Activated naive CD4-positive, alpha-beta T cell treated with anti-CD3 and anti-CD28 coated beads, Interleukin-2, amount 50 U/mL, for 24 hours (primary cell): ENCODE measurements at regions not wholly inside any gene's neighbourhood (a gene's known extent, or its start where the extent isn't known, plus 50 kb on each side); places are given as distances from the start of the nearest gene placed in this dataset.

Experiments used
- H3K27ac Mint-ChIP-seq: one replicate; pipeline ENCODE4 v1.8.0; 2021; ENCODE audit warnings: mild to moderate bottlenecking, mixed read lengths
- H3K27me3 Mint-ChIP-seq: one replicate; pipeline ENCODE4 v1.8.0; 2021; ENCODE audit warnings: mixed read lengths
- H3K36me3 Mint-ChIP-seq: one replicate; pipeline ENCODE4 v1.8.0; 2021; ENCODE audit warnings: mixed read lengths
- H3K4me1 Mint-ChIP-seq: one replicate; pipeline ENCODE4 v1.8.0; 2021; ENCODE audit warnings: mixed read lengths
- H3K4me3 Mint-ChIP-seq: one replicate; pipeline ENCODE4 v1.8.0; 2021; ENCODE audit warnings: mild to moderate bottlenecking, mixed read lengths
- H3K9me3 Mint-ChIP-seq: one replicate; pipeline ENCODE4 v1.8.0; 2021; ENCODE audit warnings: mixed read lengths

DNA sequence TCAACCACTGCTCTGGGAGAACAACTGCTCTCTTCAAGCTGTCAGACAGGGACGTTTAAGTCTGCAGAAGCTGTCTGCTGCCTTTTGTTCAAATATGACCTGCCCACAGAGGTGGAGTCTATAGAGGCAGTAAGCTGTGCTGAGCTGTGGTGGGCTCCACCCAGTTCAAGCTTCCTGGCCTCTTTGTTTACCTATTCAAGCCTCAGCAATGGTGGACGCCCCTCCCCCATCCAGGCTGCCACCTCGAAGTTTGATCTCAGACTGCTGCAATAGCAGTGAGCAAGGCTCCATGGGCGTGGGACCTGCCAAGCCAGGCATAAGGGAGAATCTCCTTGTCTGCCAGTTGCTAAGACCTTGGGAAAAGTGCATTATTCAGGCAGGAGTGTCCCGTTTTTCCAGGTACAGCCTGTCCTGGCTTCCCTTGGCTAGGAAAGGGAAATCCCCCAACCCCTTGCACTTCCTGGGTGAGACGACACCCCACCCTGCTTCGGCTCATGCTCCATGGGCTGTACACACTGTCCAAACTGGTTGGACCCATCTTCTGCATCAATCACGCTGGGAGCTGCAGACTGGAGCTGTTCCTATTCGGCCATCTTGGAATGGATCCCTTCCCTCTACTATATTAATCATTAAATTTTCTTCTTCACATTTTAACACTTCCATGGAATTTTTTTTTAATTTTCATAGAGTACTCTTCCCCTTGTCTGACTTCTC, 167.0 kb upstream of the UBE2E2 start:
- H3K27ac Mint-ChIP-seq: no peak overlapping the region
- peaks cover 21% of the 10 kb centered on the region for H3K4me1 Mint-ChIP-seq
- H3K9me3 Mint-ChIP-seq: peaks cover 6% of the 10 kb centered on the region
- no peaks in the 10 kb centered on the region for H3K36me3 Mint-ChIP-seq
- H3K27me3 Mint-ChIP-seq: no peaks in the 10 kb centered on the region
- no peak overlapping the region for H3K4me3 Mint-ChIP-seq

DNA sequence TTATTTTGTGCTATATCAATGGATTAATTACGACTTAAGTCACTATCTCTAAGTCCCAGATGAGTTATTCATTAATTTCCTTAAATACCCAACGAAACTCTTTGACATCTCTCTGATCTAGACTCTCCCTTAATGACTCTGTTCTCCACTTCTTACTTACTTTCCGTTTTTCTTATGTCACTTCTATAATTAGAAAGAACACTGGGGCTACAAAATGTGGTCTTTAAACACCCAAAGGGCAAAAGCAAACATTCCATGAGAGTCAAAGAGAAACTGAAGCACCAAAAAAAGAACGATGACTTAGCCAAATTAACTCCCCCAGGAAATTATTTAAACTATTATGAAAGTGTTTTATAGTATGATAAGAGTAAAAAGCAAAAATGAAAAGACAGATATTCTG, 166.4 kb upstream of the UBE2E2 start:
- H3K9me3 Mint-ChIP-seq: peaks cover 6% of the 10 kb centered on the region
- H3K27ac Mint-ChIP-seq: no peak overlapping the region
- H3K4me3 Mint-ChIP-seq: no peak overlapping the region
- no peaks in the 10 kb centered on the region for H3K36me3 Mint-ChIP-seq
- H3K4me1 Mint-ChIP-seq: peaks cover 21% of the 10 kb centered on the region
- H3K27me3 Mint-ChIP-seq: no peaks in the 10 kb centered on the region

DNA sequence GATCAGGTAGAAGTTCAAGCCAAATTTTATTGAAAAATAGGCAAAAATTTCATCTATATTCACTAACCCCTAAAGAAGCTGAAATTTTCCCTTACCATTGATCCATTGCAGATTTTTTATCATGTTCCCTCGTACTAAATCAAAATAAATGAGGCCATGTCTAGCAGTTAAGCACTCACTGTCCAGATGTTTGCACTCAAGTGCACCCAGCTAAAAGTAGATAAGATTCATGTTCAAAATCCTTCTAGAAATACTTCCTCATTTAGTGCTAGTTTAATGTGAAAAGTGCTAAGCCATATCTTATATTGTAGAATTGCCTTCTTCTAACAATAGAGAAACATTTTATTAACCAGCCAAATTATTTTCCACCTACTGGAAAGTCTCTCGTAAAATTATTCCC, 164.7 kb upstream of the UBE2E2 start:
- no peaks in the 10 kb centered on the region for H3K27me3 Mint-ChIP-seq
- H3K4me3 Mint-ChIP-seq: no peak overlapping the region
- H3K27ac Mint-ChIP-seq: no peak overlapping the region
- H3K36me3 Mint-ChIP-seq: no peaks in the 10 kb centered on the region
- peaks cover 6% of the 10 kb centered on the region for H3K9me3 Mint-ChIP-seq
- peaks cover 21% of the 10 kb centered on the region for H3K4me1 Mint-ChIP-seq

DNA sequence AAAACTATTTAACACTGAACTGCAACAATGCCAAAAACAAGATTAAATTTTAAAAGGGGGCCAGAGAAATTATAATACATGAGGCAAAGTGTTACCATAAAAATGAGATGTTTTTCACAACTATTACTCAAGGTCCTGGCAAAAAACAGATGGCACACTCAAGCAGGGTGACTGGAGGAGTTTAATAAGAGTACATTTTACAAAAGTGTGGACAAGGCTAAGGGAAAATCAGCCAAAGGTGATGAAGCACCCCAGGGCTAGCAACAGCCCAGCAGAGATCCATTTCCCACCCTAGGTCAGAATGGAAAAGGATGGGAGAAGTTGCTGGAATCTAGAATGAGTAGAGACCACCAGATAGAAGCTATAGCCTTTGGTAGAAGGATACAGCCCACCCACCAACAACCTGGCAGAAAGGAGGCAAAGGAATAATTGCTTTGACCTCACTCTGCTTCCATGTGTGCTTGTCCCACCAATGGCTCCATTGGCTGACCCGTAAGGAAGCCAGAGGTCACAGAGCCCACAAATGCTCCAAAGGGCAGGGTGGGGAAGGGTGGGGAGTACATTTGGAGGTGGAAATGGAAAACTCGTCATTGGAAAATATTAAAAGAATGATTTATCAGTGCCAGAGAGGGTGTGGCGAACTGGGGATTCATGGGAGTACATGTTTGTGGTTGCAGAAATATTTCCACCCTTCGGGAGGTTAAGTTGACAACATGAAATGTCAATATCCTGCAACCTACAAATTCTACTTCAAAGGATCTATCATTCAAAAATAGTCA, 161.0 kb upstream of the UBE2E2 start:
- Mint-ChIP-seq H3K4me3 (no peak overlapping the region), H3K27ac (no peak overlapping the region), H3K36me3 (no peaks in the 10 kb centered on the region), H3K4me1 (no peaks in the 10 kb centered on the region), H3K9me3 (peaks cover under 1% of the 10 kb centered on the region), H3K27me3 (no peaks in the 10 kb centered on the region)

DNA sequence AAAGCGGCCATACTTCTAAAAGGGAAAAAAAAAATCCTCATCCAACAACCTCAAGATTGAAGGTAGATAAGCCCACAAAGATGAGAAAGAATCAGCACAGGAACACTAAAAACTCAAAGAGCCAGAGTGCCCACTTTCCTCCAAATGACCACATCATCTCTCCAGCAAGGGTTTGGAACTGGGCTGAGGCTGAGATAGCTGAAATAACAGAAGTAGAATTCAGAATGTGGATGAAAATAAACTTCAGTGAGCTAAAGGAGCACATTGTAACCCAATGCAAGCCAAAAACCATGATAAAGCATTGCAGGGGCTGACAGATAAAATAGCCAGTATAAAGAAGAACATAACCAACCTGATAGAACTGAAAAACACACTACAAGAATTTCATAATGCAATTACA, 158.7 kb upstream of the UBE2E2 start:
- no peaks in the 10 kb centered on the region for H3K36me3 Mint-ChIP-seq
- H3K27me3 Mint-ChIP-seq: no peaks in the 10 kb centered on the region
- H3K4me3 Mint-ChIP-seq: no peak overlapping the region
- peaks cover 11% of the 10 kb centered on the region for H3K9me3 Mint-ChIP-seq
- no peak overlapping the region for H3K27ac Mint-ChIP-seq
- H3K4me1 Mint-ChIP-seq: no peaks in the 10 kb centered on the region

DNA sequence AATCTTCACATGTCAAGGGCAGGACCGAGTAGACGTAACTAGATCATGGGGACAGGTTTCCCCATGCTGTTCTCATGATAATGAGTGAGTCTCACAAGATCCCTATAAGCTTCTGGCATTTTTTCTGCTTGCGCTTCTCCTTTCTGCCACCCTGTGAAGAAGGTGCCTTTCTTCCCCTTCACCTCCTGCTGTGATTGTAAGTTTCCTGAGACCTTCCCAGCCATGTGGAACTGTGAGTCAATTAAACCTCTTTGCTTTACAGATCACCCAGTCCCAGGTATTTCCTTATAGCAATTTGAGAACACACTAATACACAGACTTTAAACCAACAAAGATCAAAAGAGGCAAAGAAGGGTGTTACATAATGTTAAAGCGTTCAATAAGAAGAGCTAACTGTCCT, 156.6 kb upstream of the UBE2E2 start:
- H3K4me3 Mint-ChIP-seq: no peak overlapping the region
- no peaks in the 10 kb centered on the region for H3K27me3 Mint-ChIP-seq
- H3K9me3 Mint-ChIP-seq: peaks cover 11% of the 10 kb centered on the region
- H3K4me1 Mint-ChIP-seq: no peaks in the 10 kb centered on the region
- H3K36me3 Mint-ChIP-seq: no peaks in the 10 kb centered on the region
- H3K27ac Mint-ChIP-seq: no peak overlapping the region

DNA sequence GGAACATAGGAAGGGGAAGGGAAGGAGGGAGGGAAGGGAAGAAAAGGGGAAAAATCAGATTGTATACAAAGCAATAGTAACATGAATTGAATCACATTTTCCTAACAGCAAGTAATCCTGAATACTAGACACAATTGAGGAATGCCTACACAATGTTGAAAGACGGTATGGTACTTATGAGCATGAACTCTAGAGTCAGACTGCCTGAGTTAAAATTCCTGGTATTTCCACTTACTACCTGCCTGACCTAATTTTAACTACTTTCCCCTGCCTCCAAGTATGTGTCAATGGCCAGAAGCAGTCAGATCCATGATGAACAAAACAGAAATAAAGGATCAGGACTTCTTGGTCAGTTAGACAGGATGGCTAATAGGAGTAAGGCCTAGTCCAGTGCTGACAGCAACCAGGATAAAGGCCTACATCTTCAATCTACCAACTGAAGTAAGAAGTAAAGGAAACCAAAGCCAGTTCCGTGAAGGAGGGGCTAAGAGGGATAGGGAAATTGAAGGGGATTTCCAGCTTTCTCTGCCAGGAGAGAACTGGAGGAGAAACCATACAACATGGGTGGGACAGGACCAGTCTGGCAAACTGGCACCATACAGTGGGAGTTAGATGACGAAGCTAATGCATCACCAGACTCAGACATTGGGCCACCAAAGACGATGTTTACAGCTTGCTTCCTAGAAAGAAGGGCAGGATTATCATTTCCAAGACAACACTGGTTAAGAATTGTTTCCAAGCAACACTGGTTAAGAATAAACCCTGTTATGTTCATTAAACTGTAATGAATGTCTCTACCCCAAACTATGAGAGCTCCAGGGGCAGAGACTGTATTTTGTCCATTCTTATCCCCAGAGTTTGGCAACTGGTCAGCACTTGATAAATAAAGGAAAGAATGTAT, 151.6 kb upstream of the UBE2E2 start:
- Mint-ChIP-seq H3K4me3 (no peak overlapping the region), H3K4me1 (peaks cover 14% of the 10 kb centered on the region), H3K27me3 (no peaks in the 10 kb centered on the region), H3K9me3 (peaks cover 11% of the 10 kb centered on the region), H3K36me3 (no peaks in the 10 kb centered on the region), H3K27ac (no peak overlapping the region)

DNA sequence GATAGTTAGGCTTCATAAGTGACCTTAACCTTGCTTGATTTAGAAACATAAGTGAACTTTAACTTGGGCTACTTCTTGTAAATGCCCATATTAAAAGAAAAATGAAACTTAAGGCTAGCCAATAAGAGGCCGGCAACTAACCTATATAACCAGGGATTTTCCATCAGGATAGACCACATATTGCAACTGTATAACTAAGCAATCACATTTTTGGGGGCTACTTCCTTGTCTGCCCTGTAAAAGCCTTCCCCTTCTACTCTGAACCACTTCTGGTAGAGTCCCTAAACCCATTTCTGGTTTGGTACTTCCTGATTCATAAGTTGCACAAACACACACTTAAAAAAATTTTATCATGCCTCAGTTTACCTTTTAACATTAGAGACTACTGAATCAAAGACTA, 150.9 kb upstream of the UBE2E2 start:
- peaks cover 18% of the 10 kb centered on the region for H3K4me1 Mint-ChIP-seq

DNA sequence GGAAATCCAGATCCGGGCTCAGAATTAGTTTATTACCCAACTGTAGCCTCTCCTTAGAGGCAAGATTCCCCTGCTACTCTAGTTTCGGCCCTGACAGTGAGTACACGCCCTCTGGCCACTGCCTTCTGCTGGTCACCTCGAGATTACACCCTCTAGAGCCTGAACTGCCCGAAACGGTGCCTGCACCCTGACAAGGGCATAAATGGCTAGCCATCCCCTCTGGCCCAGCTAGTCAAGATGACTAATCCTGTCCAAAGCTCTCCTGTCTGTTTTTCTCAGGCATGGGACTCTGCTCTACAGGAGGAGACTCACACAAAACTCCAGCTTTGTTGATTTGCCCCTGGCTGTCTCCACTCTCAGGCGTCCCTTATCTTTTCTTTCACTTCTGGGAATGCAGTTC, 150.5 kb upstream of the UBE2E2 start:
- Mint-ChIP-seq H3K36me3 (no peaks in the 10 kb centered on the region), H3K27ac (no peak overlapping the region), H3K4me3 (no peak overlapping the region), H3K4me1 (peaks cover 21% of the 10 kb centered on the region), H3K27me3 (no peaks in the 10 kb centered on the region), H3K9me3 (peaks cover 5% of the 10 kb centered on the region)

More for the DNA sequence above, 150.9 kb upstream of the UBE2E2 start:
- no peak overlapping the region for H3K27ac Mint-ChIP-seq
- no peaks in the 10 kb centered on the region for H3K36me3 Mint-ChIP-seq
- no peaks in the 10 kb centered on the region for H3K27me3 Mint-ChIP-seq
- H3K4me3 Mint-ChIP-seq: no peak overlapping the region
- peaks cover 9% of the 10 kb centered on the region for H3K9me3 Mint-ChIP-seq

DNA sequence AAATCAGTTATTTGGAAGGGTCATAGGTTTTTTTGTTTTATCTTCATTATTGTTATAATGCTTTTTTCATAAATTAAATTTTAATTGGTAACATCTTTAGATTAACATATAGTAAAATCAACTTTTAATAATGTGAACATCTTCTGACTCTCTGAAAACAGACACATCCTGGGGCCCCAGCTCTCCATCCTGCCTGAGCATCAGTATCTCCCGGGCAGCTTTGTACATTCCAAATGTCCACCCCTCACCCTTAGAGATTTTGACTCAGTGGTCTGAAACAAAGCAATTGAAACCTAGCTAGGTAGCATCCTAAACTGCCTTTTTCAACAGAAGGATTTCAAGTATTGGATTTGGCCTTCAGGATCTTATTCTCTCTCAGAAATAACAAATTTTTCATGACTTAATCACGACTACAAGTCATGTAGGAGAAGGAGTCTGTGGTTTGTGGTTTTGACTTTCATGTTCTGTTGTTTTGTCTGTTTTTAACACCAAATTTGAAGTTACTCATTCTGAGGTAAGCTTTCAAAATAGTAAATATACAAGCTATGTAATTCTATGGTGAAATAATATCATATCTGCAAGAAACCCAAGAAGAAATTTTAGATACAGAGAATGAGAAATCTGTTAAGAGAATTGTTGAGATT, 147.3 kb upstream of the UBE2E2 start:
- peak overlapping the region; percentile 1 for H3K27ac Mint-ChIP-seq
- no peaks in the 10 kb centered on the region for H3K27me3 Mint-ChIP-seq
- H3K4me1 Mint-ChIP-seq: peaks cover 21% of the 10 kb centered on the region
- H3K4me3 Mint-ChIP-seq: no peak overlapping the region
- no peaks in the 10 kb centered on the region for H3K36me3 Mint-ChIP-seq
- no peaks in the 10 kb centered on the region for H3K9me3 Mint-ChIP-seq

DNA sequence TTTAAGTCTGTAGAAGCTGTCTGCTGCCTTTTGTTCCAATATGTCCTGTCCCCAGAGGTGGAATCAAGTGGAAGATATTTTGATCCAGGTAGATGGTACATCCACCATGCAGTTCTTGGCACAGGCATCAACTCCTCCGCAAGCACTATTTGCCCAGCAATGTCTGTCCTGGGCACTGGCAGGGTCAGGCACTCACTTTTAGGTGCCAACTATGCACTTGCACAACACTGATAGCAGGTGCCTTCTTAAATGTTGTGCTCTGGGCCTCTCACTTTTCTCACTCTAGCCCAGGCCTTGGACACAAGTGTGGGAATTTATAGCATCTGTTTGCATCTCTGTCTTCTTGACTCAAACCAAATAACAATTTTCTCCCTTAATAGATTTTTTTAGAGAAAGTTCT, 140.5 kb upstream of the UBE2E2 start:
- Mint-ChIP-seq H3K4me1 (no peaks in the 10 kb centered on the region), H3K9me3 (peaks cover 5% of the 10 kb centered on the region), H3K27me3 (no peaks in the 10 kb centered on the region), H3K36me3 (peaks cover 1% of the 10 kb centered on the region), H3K4me3 (no peak overlapping the region), H3K27ac (no peak overlapping the region)

DNA sequence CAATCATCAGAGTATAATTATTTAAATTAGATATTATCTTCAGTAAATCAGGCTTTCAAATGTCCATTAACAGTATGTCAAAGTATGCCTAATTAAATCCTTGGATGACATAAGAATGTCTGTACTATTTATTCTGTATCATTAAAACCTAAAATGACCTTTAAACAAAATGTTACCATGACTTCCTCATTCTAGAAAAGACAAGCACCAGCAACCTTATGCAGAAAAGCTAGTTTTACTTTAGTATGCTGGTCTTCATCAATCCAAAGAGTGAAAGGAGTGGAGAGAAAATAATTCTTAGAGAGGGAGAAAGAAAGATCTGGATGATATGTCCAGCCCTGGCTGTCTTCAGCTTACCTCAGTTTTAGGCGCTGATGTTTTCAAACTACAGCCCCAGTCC, 140.1 kb upstream of the UBE2E2 start:
- peaks cover 5% of the 10 kb centered on the region for H3K9me3 Mint-ChIP-seq
- H3K36me3 Mint-ChIP-seq: peaks cover 1% of the 10 kb centered on the region
- no peak overlapping the region for H3K27ac Mint-ChIP-seq
- H3K27me3 Mint-ChIP-seq: no peaks in the 10 kb centered on the region
- H3K4me3 Mint-ChIP-seq: no peak overlapping the region
- H3K4me1 Mint-ChIP-seq: no peaks in the 10 kb centered on the region

DNA sequence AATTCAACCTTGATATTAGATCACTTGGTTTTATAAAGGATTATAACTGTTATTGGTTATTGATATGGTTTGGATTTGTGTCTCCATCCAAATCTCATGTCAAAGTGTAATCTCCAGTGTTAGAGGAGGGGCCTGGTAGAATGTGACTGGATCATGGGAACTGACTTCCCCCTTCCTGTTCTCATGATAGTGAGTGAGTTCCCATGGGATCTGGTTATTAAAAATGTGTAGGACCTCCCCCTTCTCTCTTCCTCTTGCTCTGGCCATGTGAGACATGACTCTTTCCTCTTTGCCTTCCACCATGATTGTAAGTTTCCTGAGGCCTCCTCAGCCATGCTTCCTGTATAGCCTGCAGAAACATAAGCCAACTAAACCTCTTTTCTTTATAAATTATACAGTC, 136.0 kb upstream of the UBE2E2 start:
- H3K27ac Mint-ChIP-seq: no peak overlapping the region
- H3K9me3 Mint-ChIP-seq: no peaks in the 10 kb centered on the region
- no peak overlapping the region for H3K4me3 Mint-ChIP-seq

DNA sequence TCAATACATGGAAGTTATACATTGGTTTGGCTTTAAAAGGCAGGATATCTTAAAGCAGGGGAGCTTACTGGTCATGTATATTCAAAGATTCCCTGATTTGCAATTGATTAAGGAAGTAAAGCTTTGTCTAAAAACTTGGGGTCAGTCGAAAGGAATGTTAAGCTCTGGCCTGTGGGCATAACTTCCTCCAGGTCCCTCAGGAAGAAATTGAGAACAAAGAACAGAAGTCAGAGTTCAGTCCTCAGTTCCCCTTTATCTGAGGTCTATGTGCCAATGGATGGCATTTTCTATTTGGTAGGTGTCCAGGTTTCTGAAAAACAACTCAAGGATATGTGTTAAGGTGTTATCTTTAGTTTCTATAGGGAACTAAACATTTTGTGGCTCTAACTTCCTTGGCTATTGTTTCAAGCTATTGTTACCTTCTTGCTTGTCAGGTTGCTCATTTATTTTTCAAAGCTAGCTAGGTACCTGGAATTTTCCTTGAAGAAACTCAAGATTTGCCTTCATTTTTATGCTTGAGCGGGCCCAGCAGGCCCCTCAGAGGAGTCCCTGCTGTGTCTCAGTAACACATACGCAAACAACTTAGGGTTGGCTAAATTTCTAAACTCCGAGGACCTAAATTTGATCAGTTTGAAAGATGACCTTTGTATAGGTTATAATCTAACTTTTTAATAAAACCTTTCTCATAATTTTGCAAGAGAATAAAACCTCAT, 135.0 kb upstream of the UBE2E2 start:
- Mint-ChIP-seq H3K4me1 (no peaks in the 10 kb centered on the region), H3K9me3 (no peaks in the 10 kb centered on the region), H3K27ac (no peak overlapping the region), H3K27me3 (peaks cover 7% of the 10 kb centered on the region), H3K4me3 (no peak overlapping the region), H3K36me3 (peaks cover 1% of the 10 kb centered on the region)

More for the DNA sequence above, 136.0 kb upstream of the UBE2E2 start:
- Mint-ChIP-seq H3K4me1 (no peaks in the 10 kb centered on the region), H3K27me3 (peaks cover 7% of the 10 kb centered on the region), H3K36me3 (peaks cover 1% of the 10 kb centered on the region)

DNA sequence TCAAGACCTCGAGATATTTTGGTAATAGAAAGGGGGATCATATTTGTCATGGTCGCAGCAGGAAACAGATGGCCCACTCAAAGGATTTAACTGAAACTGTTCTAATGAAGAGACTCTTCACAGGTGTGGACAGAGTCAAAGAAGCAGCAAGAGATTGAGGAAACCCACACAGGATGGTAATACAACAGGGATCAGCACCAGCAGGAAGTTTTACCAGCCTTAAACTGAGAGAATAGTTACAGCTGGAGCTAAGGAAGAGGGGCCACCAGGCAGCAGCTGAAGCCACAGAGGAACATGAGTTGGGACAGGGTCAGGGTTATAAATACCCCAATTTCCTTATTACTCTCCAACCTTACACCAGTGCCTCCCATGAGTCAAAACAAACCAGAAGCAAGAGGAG, 131.8 kb upstream of the UBE2E2 start:
- Mint-ChIP-seq H3K9me3 (no peaks in the 10 kb centered on the region), H3K4me3 (no peak overlapping the region), H3K36me3 (no peaks in the 10 kb centered on the region), H3K27ac (no peak overlapping the region), H3K4me1 (no peaks in the 10 kb centered on the region), H3K27me3 (peaks cover 7% of the 10 kb centered on the region)
